ENCODE measurements at regions not wholly inside any gene's neighbourhood (a gene's known extent, or its start where the extent isn't known, plus 50 kb on each side); places are given as distances from the start of the nearest gene placed in this dataset.

DNA sequence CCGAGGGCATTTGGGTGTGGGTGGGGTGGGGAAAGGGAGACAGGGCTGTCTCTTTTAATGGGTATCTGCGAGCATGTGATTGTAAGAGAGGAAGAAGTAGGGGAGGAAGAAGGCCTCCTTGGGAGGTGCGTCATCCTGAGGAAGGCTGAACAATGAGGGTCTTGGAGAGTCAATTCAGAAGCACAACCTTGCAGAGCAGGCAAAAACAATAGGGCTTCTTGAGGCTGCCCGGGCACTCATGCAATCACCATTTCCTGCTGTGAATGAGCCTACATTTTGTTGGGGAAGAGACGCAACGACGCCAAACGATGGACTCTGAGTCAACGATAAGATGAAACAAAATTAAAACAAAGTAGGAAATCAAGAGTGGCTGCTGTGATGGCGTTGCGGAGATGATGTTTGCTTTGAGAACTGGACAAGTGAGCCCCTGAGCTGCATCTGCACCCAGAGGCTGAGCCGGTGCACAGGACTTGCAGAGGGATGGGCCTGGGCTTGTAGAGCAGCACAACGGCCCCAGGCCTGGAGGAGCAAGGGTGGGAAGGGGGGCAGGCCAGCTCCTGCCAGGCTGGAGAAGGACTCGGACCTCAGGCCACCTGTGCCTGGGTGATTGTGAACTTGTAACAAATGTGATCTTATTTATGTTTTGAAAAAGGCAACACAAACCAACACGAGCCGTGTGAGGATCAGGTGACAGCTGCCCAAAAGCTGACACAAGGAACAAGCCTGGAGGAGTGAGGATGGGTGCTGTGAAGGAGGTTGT, 92.3 kb upstream of the B3GAT1 start:
- Histone ChIP-seq H3K9ac (ENCODE audit: insufficient read depth in 1 of 2, low read depth in 2 of 2, low read length in 2 of 2) (no peak overlapping the region), H3K4me3 (no peak overlapping the region), H4K20me1 (replicated peaks; ENCODE audit: control insufficient read depth, insufficient read depth, low read length) (no peaks in the 10 kb centered on the region; the same call in 1 of the 2 replicates), H3K27me3 (ENCODE audit: control insufficient read depth in 2 of 2, insufficient read depth in 2 of 2, low read length in 2 of 2) (peaks cover 12 to 75% of the 10 kb centered on the region in 2 experiments), H3K9me1 (ENCODE audit: control insufficient read depth, insufficient read depth, low read length) (no peaks in the 10 kb centered on the region), H3K4me2 (ENCODE audit: insufficient read depth, low read length) (no peak overlapping the region), H3K4me1 (replicated peaks in 1 of 2; ENCODE audit: control insufficient read depth in 2 of 2, insufficient read depth in 2 of 2, low read length in 2 of 2) (peaks cover 0 to 2% of the 10 kb centered on the region in 2 experiments; a peak in 1 of 5 replicates), H2AFZ (ENCODE audit: low read depth, low read length) (no peak overlapping the region), H3K9me3 (replicated peaks; ENCODE audit: control insufficient read depth, insufficient read depth, low read depth, low read length) (no peaks in the 10 kb centered on the region), H3K79me2 (ENCODE audit: control insufficient read depth, insufficient read depth, low read length) (no peaks in the 10 kb centered on the region), H3K36me3 (ENCODE audit: control insufficient read depth, insufficient read depth, low read length) (no peaks in the 10 kb centered on the region), H3K27ac (ENCODE audit: extremely low read depth, low read depth, low read length) (no peak overlapping the region)
- ATAC-seq (no peak), DNase-seq (ENCODE audit: extremely low read depth in 1 of 4, low spot score in 3 of 4) (no peak), FAIRE-seq (no peak)
- 2% methylated on average over 16 of the region's 16 CpGs for WGBS (ENCODE audit: insufficient coverage, low coverage, missing lambda C conversion rate)
- in situ Hi-C loops (cut with MboI) (no loop called here), intact Hi-C loops (cut with micrococcal nuclease) (no loop called here)
- no peak for TF ChIP-seq SIN3B (IDR thresholded peaks at IDR 0.05; ENCODE audit: low read depth)
- TF ChIP-seq, protein P1, sequence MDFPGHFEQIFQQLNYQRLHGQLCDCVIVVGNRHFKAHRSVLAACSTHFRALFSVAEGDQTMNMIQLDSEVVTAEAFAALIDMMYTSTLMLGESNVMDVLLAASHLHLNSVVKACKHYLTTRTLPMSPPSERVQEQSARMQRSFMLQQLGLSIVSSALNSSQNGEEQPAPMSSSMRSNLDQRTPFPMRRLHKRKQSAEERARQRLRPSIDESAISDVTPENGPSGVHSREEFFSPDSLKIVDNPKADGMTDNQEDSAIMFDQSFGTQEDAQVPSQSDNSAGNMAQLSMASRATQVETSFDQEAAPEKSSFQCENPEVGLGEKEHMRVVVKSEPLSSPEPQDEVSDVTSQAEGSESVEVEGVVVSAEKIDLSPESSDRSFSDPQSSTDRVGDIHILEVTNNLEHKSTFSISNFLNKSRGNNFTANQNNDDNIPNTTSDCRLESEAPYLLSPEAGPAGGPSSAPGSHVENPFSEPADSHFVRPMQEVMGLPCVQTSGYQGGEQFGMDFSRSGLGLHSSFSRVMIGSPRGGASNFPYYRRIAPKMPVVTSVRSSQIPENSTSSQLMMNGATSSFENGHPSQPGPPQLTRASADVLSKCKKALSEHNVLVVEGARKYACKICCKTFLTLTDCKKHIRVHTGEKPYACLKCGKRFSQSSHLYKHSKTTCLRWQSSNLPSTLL (IDR thresholded peaks at IDR 0.05): no peak
- no peak for TF ChIP-seq E2F3 (CRISPR knock-in tag; IDR thresholded peaks at IDR 0.05)
- TF ChIP-seq SRSF1 (IDR thresholded peaks at IDR 0.05; ENCODE audit: low read depth, low read length): no peak
- no peak for TF ChIP-seq NCOR1 (IDR thresholded peaks at IDR 0.05)
- TF ChIP-seq NR2F6 (CRISPR knock-in tag; IDR thresholded peaks at IDR 0.05): no peak
- TF ChIP-seq, protein P2, sequence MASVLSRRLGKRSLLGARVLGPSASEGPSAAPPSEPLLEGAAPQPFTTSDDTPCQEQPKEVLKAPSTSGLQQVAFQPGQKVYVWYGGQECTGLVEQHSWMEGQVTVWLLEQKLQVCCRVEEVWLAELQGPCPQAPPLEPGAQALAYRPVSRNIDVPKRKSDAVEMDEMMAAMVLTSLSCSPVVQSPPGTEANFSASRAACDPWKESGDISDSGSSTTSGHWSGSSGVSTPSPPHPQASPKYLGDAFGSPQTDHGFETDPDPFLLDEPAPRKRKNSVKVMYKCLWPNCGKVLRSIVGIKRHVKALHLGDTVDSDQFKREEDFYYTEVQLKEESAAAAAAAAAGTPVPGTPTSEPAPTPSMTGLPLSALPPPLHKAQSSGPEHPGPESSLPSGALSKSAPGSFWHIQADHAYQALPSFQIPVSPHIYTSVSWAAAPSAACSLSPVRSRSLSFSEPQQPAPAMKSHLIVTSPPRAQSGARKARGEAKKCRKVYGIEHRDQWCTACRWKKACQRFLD (CRISPR knock-in tag; IDR thresholded peaks at IDR 0.05): no peak
- TF ChIP-seq, protein P3, sequence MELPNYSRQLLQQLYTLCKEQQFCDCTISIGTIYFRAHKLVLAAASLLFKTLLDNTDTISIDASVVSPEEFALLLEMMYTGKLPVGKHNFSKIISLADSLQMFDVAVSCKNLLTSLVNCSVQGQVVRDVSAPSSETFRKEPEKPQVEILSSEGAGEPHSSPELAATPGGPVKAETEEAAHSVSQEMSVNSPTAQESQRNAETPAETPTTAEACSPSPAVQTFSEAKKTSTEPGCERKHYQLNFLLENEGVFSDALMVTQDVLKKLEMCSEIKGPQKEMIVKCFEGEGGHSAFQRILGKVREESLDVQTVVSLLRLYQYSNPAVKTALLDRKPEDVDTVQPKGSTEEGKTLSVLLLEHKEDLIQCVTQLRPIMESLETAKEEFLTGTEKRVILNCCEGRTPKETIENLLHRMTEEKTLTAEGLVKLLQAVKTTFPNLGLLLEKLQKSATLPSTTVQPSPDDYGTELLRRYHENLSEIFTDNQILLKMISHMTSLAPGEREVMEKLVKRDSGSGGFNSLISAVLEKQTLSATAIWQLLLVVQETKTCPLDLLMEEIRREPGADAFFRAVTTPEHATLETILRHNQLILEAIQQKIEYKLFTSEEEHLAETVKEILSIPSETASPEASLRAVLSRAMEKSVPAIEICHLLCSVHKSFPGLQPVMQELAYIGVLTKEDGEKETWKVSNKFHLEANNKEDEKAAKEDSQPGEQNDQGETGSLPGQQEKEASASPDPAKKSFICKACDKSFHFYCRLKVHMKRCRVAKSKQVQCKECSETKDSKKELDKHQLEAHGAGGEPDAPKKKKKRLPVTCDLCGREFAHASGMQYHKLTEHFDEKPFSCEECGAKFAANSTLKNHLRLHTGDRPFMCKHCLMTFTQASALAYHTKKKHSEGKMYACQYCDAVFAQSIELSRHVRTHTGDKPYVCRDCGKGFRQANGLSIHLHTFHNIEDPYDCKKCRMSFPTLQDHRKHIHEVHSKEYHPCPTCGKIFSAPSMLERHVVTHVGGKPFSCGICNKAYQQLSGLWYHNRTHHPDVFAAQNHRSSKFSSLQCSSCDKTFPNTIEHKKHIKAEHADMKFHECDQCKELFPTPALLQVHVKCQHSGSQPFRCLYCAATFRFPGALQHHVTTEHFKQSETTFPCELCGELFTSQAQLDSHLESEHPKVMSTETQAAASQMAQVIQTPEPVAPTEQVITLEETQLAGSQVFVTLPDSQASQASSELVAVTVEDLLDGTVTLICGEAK (IDR thresholded peaks at IDR 0.05): no peak
- TF ChIP-seq, protein P3 (CRISPR knock-in tag; IDR thresholded peaks at IDR 0.05): no peak
- BruUV-seq (replicated peaks): no TSS peak
- ChIA-PET CTCF (ENCODE audit: low intra/inter-chr PET ratio) (no interaction called here), POLR2A (no interaction called here)
